ENCODE measurements at regions not wholly inside any gene's neighbourhood (a gene's known extent, or its start where the extent isn't known, plus 50 kb on each side); places are given as distances from the start of the nearest gene placed in this dataset.

DNA sequence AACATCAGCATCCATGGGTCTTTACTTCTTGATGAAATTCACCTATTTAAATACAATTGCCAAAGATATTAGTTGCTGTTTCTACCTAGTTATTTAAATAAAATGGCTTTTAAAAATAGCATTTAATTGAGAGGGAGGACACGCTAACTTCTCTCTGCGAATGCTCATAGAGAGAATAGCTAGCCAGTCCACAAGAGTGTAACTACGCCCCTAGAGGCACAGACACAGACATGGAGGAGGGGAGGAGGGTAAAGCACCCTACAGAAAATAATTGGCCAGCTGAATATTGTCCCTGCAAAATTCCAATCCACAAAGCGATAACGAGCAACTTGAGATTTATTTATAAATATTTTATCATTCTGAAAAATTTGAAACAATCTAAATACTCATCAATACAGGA is 97.0 kb upstream of the PAPOLG start:
- CTCF ChIA-PET, result interaction anchor here (1.1 to 2.9 kb wide), 3 partner anchors 15 to 19 kb away, joined by 3 to 11 read pairs (median 5); no protein-coding TSS in a partner anchor
- TF ChIP-seq ZNF658 (tag by site-specific recombination; IDR thresholded peaks at IDR 0.05) (no peak), ZFP37 (tag by site-specific recombination; IDR thresholded peaks at IDR 0.05) (no peak), ZBTB20 (tag by site-specific recombination; IDR thresholded peaks at IDR 0.05) (no peak), TRIM28 (IDR thresholded peaks at IDR 0.05; ENCODE audit: borderline replicate concordance, low read length) (no peak), ZNF132 (tag by site-specific recombination; IDR thresholded peaks at IDR 0.05; ENCODE audit: borderline replicate concordance) (no peak), ZNF302 (tag by site-specific recombination; IDR thresholded peaks at IDR 0.05; ENCODE audit: low read depth) (no peak), ZNF341 (tag by site-specific recombination; IDR thresholded peaks at IDR 0.05; ENCODE audit: low read depth) (no peak), SP7 (tag by site-specific recombination; IDR thresholded peaks at IDR 0.05) (no peak), GFI1B (tag by site-specific recombination; IDR thresholded peaks at IDR 0.05) (no peak), SP2 (tag by site-specific recombination; IDR thresholded peaks at IDR 0.05) (no peak), ZXDB (tag by site-specific recombination; IDR thresholded peaks at IDR 0.05) (no peak), ZNF629 (tag by site-specific recombination; IDR thresholded peaks at IDR 0.05) (no peak)
- Histone ChIP-seq H3K9me3 (ENCODE audit: control insufficient read depth, insufficient read depth, low read depth, low read length) (no peaks in the 10 kb centered on the region), H3K36me3 (ENCODE audit: control insufficient read depth in 2 of 2, insufficient read depth in 1 of 2, low read length in 2 of 2) (no peaks in the 10 kb centered on the region), H3K4me1 (ENCODE audit: control insufficient read depth, insufficient read depth, low read length) (no peaks in the 10 kb centered on the region), H3K27ac (ENCODE audit: extremely low read depth, low read depth, low read length) (no peak overlapping the region), H3K4me3 (ENCODE audit: low read depth, low read length) (no peak overlapping the region)
- POLR2A ChIA-PET, result no interaction called here

DNA sequence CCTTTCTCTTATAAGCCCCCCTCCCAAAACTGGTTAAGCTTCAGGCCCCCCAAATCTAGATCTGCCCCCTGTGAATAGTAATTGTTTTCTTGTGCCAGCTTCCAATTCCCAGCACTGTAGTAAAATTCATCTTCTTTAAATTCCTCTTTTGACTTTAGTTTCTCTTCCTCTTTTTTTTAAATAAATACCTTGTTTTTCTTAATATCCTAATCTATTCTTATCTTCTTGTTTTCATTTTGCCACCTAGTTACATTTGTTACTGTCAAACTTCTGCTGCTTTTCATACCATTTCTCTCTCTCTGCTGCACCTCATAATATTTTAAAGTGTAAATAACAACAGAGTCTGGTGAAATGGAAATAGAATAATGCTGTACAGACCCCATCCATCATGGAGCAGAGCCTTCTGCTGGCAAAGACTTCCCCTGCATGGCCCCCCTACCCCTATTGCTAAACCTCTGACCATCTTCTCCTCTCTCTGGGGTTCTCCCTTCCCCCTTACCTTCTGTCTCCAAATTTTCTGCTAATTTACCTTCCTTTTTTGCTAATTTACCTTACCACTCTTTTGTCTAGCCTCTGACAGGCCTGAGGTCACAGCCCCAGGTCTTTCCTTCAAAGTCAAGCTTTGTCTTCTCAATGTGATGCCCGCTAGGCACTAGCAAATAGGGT is 94.9 kb upstream of the PAPOLG start:
- Histone ChIP-seq H3K9me3 (ENCODE audit: control insufficient read depth, insufficient read depth, low read depth, low read length) (no peaks in the 10 kb centered on the region), H3K4me1 (ENCODE audit: control insufficient read depth, insufficient read depth, low read length) (no peaks in the 10 kb centered on the region), H3K27ac (ENCODE audit: extremely low read depth, low read depth, low read length) (no peak overlapping the region), H3K36me3 (ENCODE audit: control insufficient read depth in 2 of 2, insufficient read depth in 1 of 2, low read length in 2 of 2) (no peaks in the 10 kb centered on the region), H3K4me3 (ENCODE audit: low read depth, low read length) (no peak overlapping the region)
- ChIA-PET CTCF (interaction anchor here (0.7 to 1.3 kb wide), 4 partner anchors 11 to 54 kb away, joined by 3 to 5 read pairs (median 4); no protein-coding TSS in a partner anchor), POLR2A (interaction anchor here (0.6 kb wide), 1 partner anchor 245 kb away, joined by 3 read pairs; no protein-coding TSS in a partner anchor)
- TF ChIP-seq IKZF3 (tag by site-specific recombination; IDR thresholded peaks at IDR 0.05), result no peak
- TF ChIP-seq, protein P1, sequence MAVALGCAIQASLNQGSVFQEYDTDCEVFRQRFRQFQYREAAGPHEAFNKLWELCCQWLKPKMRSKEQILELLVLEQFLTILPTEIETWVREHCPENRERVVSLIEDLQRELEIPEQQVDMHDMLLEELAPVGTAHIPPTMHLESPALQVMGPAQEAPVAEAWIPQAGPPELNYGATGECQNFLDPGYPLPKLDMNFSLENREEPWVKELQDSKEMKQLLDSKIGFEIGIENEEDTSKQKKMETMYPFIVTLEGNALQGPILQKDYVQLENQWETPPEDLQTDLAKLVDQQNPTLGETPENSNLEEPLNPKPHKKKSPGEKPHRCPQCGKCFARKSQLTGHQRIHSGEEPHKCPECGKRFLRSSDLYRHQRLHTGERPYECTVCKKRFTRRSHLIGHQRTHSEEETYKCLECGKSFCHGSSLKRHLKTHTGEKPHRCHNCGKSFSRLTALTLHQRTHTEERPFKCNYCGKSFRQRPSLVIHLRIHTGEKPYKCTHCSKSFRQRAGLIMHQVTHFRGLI (tag by site-specific recombination; IDR thresholded peaks at IDR 0.05), result no peak
- no peak for TF ChIP-seq TRIM28 (IDR thresholded peaks at IDR 0.05; ENCODE audit: borderline replicate concordance, low read length)
- TF ChIP-seq, protein P2, sequence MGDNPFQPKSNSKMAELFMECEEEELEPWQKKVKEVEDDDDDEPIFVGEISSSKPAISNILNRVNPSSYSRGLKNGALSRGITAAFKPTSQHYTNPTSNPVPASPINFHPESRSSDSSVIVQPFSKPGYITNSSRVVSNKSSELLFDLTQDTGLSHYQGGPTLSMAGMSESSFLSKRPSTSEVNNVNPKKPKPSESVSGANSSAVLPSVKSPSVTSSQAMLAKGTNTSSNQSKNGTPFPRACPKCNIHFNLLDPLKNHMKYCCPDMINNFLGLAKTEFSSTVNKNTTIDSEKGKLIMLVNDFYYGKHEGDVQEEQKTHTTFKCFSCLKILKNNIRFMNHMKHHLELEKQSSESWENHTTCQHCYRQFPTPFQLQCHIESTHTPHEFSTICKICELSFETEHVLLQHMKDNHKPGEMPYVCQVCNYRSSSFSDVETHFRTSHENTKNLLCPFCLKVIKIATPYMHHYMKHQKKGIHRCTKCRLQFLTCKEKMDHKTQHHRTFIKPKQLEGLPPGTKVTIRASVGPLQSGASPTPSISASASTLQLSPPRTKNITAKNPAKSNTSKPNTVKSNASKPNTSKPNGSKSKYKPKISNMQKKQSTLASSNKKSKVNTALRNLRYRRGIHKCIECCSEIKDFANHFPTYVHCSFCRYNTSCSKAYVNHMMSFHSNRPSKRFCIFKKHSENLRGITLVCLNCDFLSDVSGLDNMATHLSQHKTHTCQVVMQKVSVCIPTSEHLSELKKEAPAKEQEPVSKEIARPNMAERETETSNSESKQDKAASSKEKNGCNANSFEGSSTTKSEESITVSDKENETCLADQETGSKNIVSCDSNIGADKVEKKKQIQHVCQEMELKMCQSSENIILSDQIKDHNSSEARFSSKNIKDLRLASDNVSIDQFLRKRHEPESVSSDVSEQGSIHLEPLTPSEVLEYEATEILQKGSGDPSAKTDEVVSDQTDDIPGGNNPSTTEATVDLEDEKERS (tag by site-specific recombination; IDR thresholded peaks at IDR 0.05), result no peak
- TF ChIP-seq, protein P3, sequence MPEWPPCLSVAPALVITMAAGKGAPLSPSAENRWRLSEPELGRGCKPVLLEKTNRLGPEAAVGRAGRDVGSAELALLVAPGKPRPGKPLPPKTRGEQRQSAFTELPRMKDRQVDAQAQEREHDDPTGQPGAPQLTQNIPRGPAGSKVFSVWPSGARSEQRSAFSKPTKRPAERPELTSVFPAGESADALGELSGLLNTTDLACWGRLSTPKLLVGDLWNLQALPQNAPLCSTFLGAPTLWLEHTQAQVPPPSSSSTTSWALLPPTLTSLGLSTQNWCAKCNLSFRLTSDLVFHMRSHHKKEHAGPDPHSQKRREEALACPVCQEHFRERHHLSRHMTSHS (tag by site-specific recombination; IDR thresholded peaks at IDR 0.05), result no peak
- TF ChIP-seq ZNF341 (tag by site-specific recombination; IDR thresholded peaks at IDR 0.05; ENCODE audit: low read depth), result no peak
- no peak for TF ChIP-seq ZNF561 (tag by site-specific recombination; IDR thresholded peaks at IDR 0.05; ENCODE audit: borderline replicate concordance)
- TF ChIP-seq, protein P4, sequence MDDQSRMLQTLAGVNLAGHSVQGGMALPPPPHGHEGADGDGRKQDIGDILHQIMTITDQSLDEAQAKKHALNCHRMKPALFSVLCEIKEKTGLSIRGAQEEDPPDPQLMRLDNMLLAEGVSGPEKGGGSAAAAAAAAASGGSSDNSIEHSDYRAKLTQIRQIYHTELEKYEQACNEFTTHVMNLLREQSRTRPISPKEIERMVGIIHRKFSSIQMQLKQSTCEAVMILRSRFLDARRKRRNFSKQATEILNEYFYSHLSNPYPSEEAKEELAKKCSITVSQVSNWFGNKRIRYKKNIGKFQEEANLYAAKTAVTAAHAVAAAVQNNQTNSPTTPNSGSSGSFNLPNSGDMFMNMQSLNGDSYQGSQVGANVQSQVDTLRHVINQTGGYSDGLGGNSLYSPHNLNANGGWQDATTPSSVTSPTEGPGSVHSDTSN (CRISPR knock-in tag; IDR thresholded peaks at IDR 0.05), result no peak
- TF ChIP-seq SP2 (tag by site-specific recombination; IDR thresholded peaks at IDR 0.05), result no peak
- TF ChIP-seq, protein P5, sequence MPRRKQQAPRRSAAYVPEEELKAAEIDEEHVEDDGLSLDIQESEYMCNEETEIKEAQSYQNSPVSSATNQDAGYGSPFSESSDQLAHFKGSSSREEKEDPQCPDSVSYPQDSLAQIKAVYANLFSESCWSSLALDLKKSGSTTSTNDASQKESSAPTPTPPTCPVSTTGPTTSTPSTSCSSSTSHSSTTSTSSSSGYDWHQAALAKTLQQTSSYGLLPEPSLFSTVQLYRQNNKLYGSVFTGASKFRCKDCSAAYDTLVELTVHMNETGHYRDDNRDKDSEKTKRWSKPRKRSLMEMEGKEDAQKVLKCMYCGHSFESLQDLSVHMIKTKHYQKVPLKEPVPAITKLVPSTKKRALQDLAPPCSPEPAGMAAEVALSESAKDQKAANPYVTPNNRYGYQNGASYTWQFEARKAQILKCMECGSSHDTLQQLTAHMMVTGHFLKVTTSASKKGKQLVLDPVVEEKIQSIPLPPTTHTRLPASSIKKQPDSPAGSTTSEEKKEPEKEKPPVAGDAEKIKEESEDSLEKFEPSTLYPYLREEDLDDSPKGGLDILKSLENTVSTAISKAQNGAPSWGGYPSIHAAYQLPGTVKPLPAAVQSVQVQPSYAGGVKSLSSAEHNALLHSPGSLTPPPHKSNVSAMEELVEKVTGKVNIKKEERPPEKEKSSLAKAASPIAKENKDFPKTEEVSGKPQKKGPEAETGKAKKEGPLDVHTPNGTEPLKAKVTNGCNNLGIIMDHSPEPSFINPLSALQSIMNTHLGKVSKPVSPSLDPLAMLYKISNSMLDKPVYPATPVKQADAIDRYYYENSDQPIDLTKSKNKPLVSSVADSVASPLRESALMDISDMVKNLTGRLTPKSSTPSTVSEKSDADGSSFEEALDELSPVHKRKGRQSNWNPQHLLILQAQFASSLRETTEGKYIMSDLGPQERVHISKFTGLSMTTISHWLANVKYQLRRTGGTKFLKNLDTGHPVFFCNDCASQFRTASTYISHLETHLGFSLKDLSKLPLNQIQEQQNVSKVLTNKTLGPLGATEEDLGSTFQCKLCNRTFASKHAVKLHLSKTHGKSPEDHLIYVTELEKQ (tag by site-specific recombination; IDR thresholded peaks at IDR 0.05; ENCODE audit: borderline replicate concordance), result no peak
- no peak for TF ChIP-seq KLF16 (tag by site-specific recombination; IDR thresholded peaks at IDR 0.05)
- no peak for TF ChIP-seq ZNF843 (tag by site-specific recombination; IDR thresholded peaks at IDR 0.05)
- TF ChIP-seq ZNF626 (tag by site-specific recombination; IDR thresholded peaks at IDR 0.05), result no peak
- TF ChIP-seq ZNF600 (tag by site-specific recombination; IDR thresholded peaks at IDR 0.05), result no peak
- TF ChIP-seq ZNF23 (tag by site-specific recombination; IDR thresholded peaks at IDR 0.05; ENCODE audit: borderline replicate concordance), result no peak
- TF ChIP-seq ZNF654 (tag by site-specific recombination; IDR thresholded peaks at IDR 0.05; ENCODE audit: low read depth), result no peak

Data from HEK293 (cell line).